Ishikawa (cell line): ENCODE measurements at regions not wholly inside any gene's neighbourhood (a gene's known extent, or its start where the extent isn't known, plus 50 kb on each side); places are given as distances from the start of the nearest gene placed in this dataset.

Experiments
- CEBPB ChIP-seq: IDR thresholded peaks from 2 replicates; pipeline ENCODE4 v1.6.1; 2012
- CREB1 ChIP-seq: IDR thresholded peaks from 2 replicates; pipeline ENCODE4 v1.6.1; 2012; ENCODE audit warnings: low read depth
- EP300 ChIP-seq: IDR thresholded peaks from 2 replicates; pipeline ENCODE4 v1.6.1; 2012; ENCODE audit warnings: borderline replicate concordance
- MAX ChIP-seq: IDR thresholded peaks from 2 replicates; pipeline ENCODE4 v1.6.1; 2012
- NFIC ChIP-seq: IDR thresholded peaks from 2 replicates; pipeline ENCODE4 v1.6.1; 2012
- RAD21 ChIP-seq: IDR thresholded peaks from 2 replicates; pipeline ENCODE4 v1.6.1; 2012; ENCODE audit warnings: low read depth
- TAF1 ChIP-seq: IDR thresholded peaks from 2 replicates; pipeline ENCODE4 v1.6.1; 2012; ENCODE audit warnings: low read depth, mild to moderate bottlenecking
- TCF12 ChIP-seq: IDR thresholded peaks from 2 replicates; pipeline ENCODE4 v1.6.1; 2012; ENCODE audit warnings: low read depth
- TEAD4 ChIP-seq: IDR thresholded peaks from 2 replicates; pipeline ENCODE4 v1.6.1; 2012
- YY1 ChIP-seq: IDR thresholded peaks from 2 replicates; pipeline ENCODE4 v1.6.1; 2012; ENCODE audit warnings: low read depth
- ZBTB7A ChIP-seq: IDR thresholded peaks from 2 replicates; pipeline ENCODE4 v1.6.1; 2012; ENCODE audit warnings: low read depth
- TF ChIP-seq, protein P1 (sequence below): IDR thresholded peaks from 2 replicates; pipeline ENCODE4 v1.6.1; 2012; ENCODE audit warnings: low read depth, mild to moderate bottlenecking

DNA sequence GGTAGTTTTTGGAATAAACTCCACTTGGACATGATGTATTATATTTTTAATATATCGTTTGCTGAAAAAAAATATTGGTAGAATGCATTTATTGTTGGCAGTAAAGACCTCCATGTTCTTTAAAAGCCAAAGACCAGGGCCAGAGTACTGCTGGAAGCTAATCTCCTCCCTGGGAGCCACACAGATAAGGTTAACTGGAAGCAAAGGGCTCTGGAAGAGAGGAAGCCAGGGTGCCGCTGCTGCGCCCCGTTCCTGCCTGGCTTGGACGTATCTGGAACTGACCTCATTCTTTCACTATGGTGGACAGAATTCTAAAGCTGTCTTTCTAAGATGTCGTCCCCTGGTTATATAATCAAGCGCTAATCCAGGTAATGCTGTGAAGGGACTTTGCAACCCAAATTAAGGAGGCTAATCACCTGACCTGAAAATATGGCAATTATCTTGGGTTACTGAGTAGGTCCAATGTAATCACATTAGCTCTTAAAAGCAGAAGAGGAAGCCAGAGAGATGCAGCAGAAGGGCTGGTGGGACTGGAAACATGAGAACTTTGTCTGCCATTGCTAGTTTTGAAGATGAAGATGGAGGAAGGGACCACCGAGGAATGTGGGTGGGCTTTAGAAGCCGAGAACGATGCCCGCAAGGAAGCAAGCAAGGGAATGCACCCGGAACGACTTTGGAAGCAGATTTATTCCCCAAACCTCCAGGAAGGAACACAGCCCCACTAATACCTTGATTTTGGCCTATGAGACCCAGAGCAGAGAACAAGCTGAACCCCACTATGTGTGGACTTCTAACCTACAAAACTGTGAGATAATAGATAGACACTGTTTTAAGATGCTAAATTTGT, 167.7 kb upstream of the KCNJ15 start:
- TF ChIP-seq RAD21 (no peak), CREB1 (no peak), TAF1 (no peak), ZBTB7A (no peak), TEAD4 (no peak), MAX (no peak), EP300 (no peak), TCF12 (no peak), CEBPB (no peak), NFIC (no peak), YY1 (no peak)
- TF ChIP-seq, protein P1, sequence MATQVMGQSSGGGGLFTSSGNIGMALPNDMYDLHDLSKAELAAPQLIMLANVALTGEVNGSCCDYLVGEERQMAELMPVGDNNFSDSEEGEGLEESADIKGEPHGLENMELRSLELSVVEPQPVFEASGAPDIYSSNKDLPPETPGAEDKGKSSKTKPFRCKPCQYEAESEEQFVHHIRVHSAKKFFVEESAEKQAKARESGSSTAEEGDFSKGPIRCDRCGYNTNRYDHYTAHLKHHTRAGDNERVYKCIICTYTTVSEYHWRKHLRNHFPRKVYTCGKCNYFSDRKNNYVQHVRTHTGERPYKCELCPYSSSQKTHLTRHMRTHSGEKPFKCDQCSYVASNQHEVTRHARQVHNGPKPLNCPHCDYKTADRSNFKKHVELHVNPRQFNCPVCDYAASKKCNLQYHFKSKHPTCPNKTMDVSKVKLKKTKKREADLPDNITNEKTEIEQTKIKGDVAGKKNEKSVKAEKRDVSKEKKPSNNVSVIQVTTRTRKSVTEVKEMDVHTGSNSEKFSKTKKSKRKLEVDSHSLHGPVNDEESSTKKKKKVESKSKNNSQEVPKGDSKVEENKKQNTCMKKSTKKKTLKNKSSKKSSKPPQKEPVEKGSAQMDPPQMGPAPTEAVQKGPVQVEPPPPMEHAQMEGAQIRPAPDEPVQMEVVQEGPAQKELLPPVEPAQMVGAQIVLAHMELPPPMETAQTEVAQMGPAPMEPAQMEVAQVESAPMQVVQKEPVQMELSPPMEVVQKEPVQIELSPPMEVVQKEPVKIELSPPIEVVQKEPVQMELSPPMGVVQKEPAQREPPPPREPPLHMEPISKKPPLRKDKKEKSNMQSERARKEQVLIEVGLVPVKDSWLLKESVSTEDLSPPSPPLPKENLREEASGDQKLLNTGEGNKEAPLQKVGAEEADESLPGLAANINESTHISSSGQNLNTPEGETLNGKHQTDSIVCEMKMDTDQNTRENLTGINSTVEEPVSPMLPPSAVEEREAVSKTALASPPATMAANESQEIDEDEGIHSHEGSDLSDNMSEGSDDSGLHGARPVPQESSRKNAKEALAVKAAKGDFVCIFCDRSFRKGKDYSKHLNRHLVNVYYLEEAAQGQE, result no peak
